ENCODE measurements at regions not wholly inside any gene's neighbourhood (a gene's known extent, or its start where the extent isn't known, plus 50 kb on each side); places are given as distances from the start of the nearest gene placed in this dataset.

- Histone ChIP-seq H3K4me3 (no peak overlapping the region), H3K27me3 (no peaks in the 10 kb centered on the region), H3K9me3 (no peaks in the 10 kb centered on the region), H3K27ac (no peak overlapping the region), H3K36me3 (no peaks in the 10 kb centered on the region), H3K4me1 (no peaks in the 10 kb centered on the region)
- DNase-seq (ENCODE audit: low spot score in 2 of 2): no peak
- WGBS: 96% methylated on average over 3 of the region's 3 CpGs
- TF ChIP-seq CTCF (IDR thresholded peaks at IDR 0.05) (no peak), POLR2AphosphoS5 (IDR thresholded peaks at IDR 0.05) (no peak), POLR2A (IDR thresholded peaks at IDR 0.05) (no peak), EP300 (IDR thresholded peaks at IDR 0.05) (no peak)
Observed at GRCh38 chr4:167786504-167786903, 305.8 kb upstream of the ANXA10 start.

GRCh38 chr4:167787231-167787630 lies 305.1 kb upstream of the ANXA10 start:
- TF ChIP-seq EP300 (IDR thresholded peaks at IDR 0.05): no peak
- TF ChIP-seq POLR2AphosphoS5 (IDR thresholded peaks at IDR 0.05): no peak
- no peak for TF ChIP-seq POLR2A (IDR thresholded peaks at IDR 0.05)
- no peak for TF ChIP-seq CTCF (IDR thresholded peaks at IDR 0.05)
- H3K9me3 ChIP-seq: no peaks in the 10 kb centered on the region
- H3K27ac ChIP-seq: no peak overlapping the region
- no peak for DNase-seq (ENCODE audit: low spot score in 2 of 2)
- H3K27me3 ChIP-seq: no peaks in the 10 kb centered on the region
- H3K4me1 ChIP-seq: no peaks in the 10 kb centered on the region
- no peaks in the 10 kb centered on the region for H3K36me3 ChIP-seq
- H3K4me3 ChIP-seq: no peak overlapping the region
- 93% methylated on average over 1 of the region's 1 CpG for WGBS

- no peak for TF ChIP-seq POLR2A (IDR thresholded peaks at IDR 0.05)
- TF ChIP-seq POLR2AphosphoS5 (IDR thresholded peaks at IDR 0.05): no peak
- TF ChIP-seq CTCF (IDR thresholded peaks at IDR 0.05): no peak
- no peak for TF ChIP-seq EP300 (IDR thresholded peaks at IDR 0.05)
- 88% methylated on average over 3 of the region's 3 CpGs for WGBS
Observed at GRCh38 chr4:167802463-167803212, 289.7 kb upstream of the ANXA10 start.

GRCh38 chr4:167811958-167812357 lies 280.4 kb upstream of the ANXA10 start:
- TF ChIP-seq EP300 (IDR thresholded peaks at IDR 0.05) (no peak), POLR2AphosphoS5 (IDR thresholded peaks at IDR 0.05) (no peak), POLR2A (IDR thresholded peaks at IDR 0.05) (no peak), CTCF (IDR thresholded peaks at IDR 0.05) (no peak)
- Histone ChIP-seq H3K27me3 (no peaks in the 10 kb centered on the region), H3K4me1 (no peaks in the 10 kb centered on the region), H3K27ac (no peak overlapping the region), H3K36me3 (no peaks in the 10 kb centered on the region), H3K4me3 (no peak overlapping the region), H3K9me3 (no peaks in the 10 kb centered on the region)
- no peak for DNase-seq (ENCODE audit: low spot score in 2 of 2)
- WGBS: 57% methylated on average over 1 of the region's 1 CpG

More at GRCh38 chr4:167802463-167803212, 289.7 kb upstream of the ANXA10 start:
- Histone ChIP-seq H3K9me3 (no peaks in the 10 kb centered on the region), H3K27me3 (no peaks in the 10 kb centered on the region), H3K27ac (no peak overlapping the region), H3K36me3 (no peaks in the 10 kb centered on the region), H3K4me1 (no peaks in the 10 kb centered on the region), H3K4me3 (no peak overlapping the region)
- no peak for DNase-seq (ENCODE audit: low spot score in 2 of 2)

GRCh38 chr4:167826281-167826680 lies 266.1 kb upstream of the ANXA10 start:
- Histone ChIP-seq H3K4me1 (no peaks in the 10 kb centered on the region), H3K36me3 (no peaks in the 10 kb centered on the region), H3K9me3 (no peaks in the 10 kb centered on the region), H3K27ac (no peak overlapping the region), H3K4me3 (no peak overlapping the region), H3K27me3 (no peaks in the 10 kb centered on the region)
- WGBS: 64% methylated on average over 2 of the region's 2 CpGs
- no peak for TF ChIP-seq CTCF (IDR thresholded peaks at IDR 0.05)
- TF ChIP-seq EP300 (IDR thresholded peaks at IDR 0.05): no peak
- DNase-seq (ENCODE audit: low spot score in 2 of 2): no peak
